MM.1S (cell line): ENCODE measurements at regions not wholly inside any gene's neighbourhood (a gene's known extent, or its start where the extent isn't known, plus 50 kb on each side); places are given as distances from the start of the nearest gene placed in this dataset.
A peak's percentile ranks its signal among the peaks of the same experiment; 100 is the strongest.

Experiments used
- DNase-seq: peaks from one replicate; pipeline ENCODE4 v3.0.0-alpha.2; 2015
- H2AFZ ChIP-seq: fragments of 300-600 bp; sonication (generic); 2 replicates; pipeline ENCODE4 v1.6.0; 2016; ENCODE audit warnings: antibody characterized with exemption, low read length
- H3F3A ChIP-seq: fragments of 300-600 bp; sonication (generic); 2 replicates; pipeline ENCODE4 v1.6.1; 2016; ENCODE audit warnings: mild to moderate bottlenecking, antibody characterized with exemption, low read length, moderate library complexity, mixed read lengths; ENCODE audit not compliant: insufficient read depth
- H3K27ac ChIP-seq: fragments of 300-600 bp; sonication (generic); 2 replicates; pipeline ENCODE4 v1.5.1; 2016; ENCODE audit warnings: mild to moderate bottlenecking, low read length
- H3K27me3 ChIP-seq: fragments of 300-600 bp; sonication (generic); replicated peaks from 2 replicates; pipeline ENCODE4 v1.6.0; 2016; ENCODE audit warnings: low read length; ENCODE audit not compliant: insufficient read depth
- H3K36me3 ChIP-seq: fragments of 300-600 bp; sonication (generic); replicated peaks from 2 replicates; pipeline ENCODE4 v1.6.1; 2016; ENCODE audit warnings: mild to moderate bottlenecking, low read length, mixed read lengths; ENCODE audit not compliant: insufficient read depth
- H3K4me1 ChIP-seq: fragments of 300-600 bp; sonication (generic); 2 replicates; pipeline ENCODE4 v1.6.1; 2016; ENCODE audit warnings: low read length, mixed read lengths
- H3K4me2 ChIP-seq: fragments of 300-600 bp; sonication (generic); 2 replicates; pipeline ENCODE4 v1.6.0; 2016; ENCODE audit warnings: low read depth, low read length
- H3K4me3 ChIP-seq: fragments of 300-600 bp; sonication (generic); 2 replicates; pipeline ENCODE4 v1.5.1; 2016; ENCODE audit warnings: low read length, mixed read lengths
- H3K79me2 ChIP-seq: fragments of 300-600 bp; sonication (generic); 2 replicates; pipeline ENCODE4 v1.6.1; 2016; ENCODE audit warnings: mixed run types, low read length, mixed read lengths
- H3K9ac ChIP-seq: fragments of 300-600 bp; sonication (generic); 2 replicates; pipeline ENCODE4 v1.6.1; 2016; ENCODE audit warnings: low read length, mixed read lengths
- H3K9me2 ChIP-seq: fragments of 300-600 bp; sonication (generic); replicated peaks from 2 replicates; pipeline ENCODE4 v1.6.1; 2016; ENCODE audit warnings: mild to moderate bottlenecking, low read length, mixed read lengths; ENCODE audit not compliant: insufficient read depth
- H3K9me3 ChIP-seq: fragments of 300-600 bp; sonication (generic); replicated peaks from 2 replicates; pipeline ENCODE4 v1.6.1; 2016; ENCODE audit warnings: mild to moderate bottlenecking, low read length, mixed read lengths; ENCODE audit not compliant: insufficient read depth
- H4K20me1 ChIP-seq: fragments of 300-600 bp; sonication (generic); 2 replicates; pipeline ENCODE4 v1.6.1; 2016; ENCODE audit warnings: mild to moderate bottlenecking, low read length, moderate library complexity, mixed read lengths; ENCODE audit not compliant: insufficient read depth
- EZH2 ChIP-seq: fragments of 300-600 bp; sonication (generic); optimal IDR thresholded peaks from 2 replicates; pipeline ENCODE3; 2017; ENCODE audit warnings: low read depth, mild to moderate bottlenecking, antibody characterized with exemption, low read length, mixed read lengths
- EZH2phosphoT487 ChIP-seq: fragments of 300-600 bp; sonication (generic); IDR thresholded peaks from 2 replicates; pipeline ENCODE4 v1.6.1; 2018; ENCODE audit warnings: antibody characterized with exemption, low read length
- TF ChIP-seq, protein P1 (sequence below): fragments of 300-600 bp; sonication (generic); IDR thresholded peaks from 2 replicates; pipeline ENCODE4 v1.5.1; 2016; ENCODE audit warnings: antibody characterized with exemption, low read length, mixed read lengths

DNA sequence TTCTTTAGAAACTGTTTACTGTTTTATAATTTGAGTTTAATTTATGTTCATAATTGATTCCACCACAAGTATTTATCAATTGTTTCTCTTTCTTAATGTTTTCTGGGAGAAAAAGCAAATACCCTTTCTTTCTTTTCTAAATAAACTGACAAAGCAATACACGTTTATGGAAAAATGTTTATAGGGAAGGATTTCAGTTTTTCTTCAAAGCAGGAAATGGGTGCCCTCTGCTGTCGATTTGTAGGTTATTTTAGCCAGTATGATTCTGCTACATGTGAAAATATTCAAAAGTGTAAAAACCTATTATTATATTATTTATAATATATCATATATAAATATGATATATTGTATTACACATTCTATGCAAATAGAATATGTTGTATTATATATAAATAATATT is 921.0 kb upstream of the ROBO1 start:
- Histone ChIP-seq H3K9ac (no peak overlapping the region), H3K9me3 (no peaks in the 10 kb centered on the region), H3K4me3 (no peak overlapping the region), H3K27ac (no peak overlapping the region), H3K9me2 (no peaks in the 10 kb centered on the region), H3K4me2 (no peak overlapping the region), H3K36me3 (no peaks in the 10 kb centered on the region), H3K79me2 (no peaks in the 10 kb centered on the region), H3F3A (no peaks in the 10 kb centered on the region), H3K4me1 (no peaks in the 10 kb centered on the region), H4K20me1 (no peaks in the 10 kb centered on the region), H2AFZ (no peak overlapping the region), H3K27me3 (no peaks in the 10 kb centered on the region)
- peak; percentile 19 for DNase-seq
- no peak for TF ChIP-seq EZH2
- TF ChIP-seq, protein P1, sequence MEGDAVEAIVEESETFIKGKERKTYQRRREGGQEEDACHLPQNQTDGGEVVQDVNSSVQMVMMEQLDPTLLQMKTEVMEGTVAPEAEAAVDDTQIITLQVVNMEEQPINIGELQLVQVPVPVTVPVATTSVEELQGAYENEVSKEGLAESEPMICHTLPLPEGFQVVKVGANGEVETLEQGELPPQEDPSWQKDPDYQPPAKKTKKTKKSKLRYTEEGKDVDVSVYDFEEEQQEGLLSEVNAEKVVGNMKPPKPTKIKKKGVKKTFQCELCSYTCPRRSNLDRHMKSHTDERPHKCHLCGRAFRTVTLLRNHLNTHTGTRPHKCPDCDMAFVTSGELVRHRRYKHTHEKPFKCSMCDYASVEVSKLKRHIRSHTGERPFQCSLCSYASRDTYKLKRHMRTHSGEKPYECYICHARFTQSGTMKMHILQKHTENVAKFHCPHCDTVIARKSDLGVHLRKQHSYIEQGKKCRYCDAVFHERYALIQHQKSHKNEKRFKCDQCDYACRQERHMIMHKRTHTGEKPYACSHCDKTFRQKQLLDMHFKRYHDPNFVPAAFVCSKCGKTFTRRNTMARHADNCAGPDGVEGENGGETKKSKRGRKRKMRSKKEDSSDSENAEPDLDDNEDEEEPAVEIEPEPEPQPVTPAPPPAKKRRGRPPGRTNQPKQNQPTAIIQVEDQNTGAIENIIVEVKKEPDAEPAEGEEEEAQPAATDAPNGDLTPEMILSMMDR, result peak; percentile 14; the same call in 1 of the 2 replicates

DNA sequence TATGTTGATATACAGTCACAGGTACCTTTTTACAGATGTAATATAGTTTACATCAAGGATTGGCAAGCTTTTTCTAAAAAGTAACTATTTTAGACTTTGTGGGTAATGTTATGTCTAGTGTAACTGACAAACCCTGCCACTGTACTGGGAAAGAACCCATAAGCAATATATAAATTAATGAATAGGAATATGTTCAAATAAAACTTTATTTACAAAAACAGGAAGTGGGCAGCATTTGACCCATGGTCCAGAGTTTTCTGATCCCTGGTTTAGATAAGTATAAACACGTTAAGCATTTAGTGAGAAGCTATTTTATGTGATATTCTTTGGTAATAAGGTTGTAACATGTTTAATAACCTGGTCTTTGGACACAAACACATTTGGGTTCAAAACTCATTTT is 915.2 kb upstream of the ROBO1 start:
- Histone ChIP-seq H4K20me1 (no peaks in the 10 kb centered on the region), H3K9me2 (no peaks in the 10 kb centered on the region), H3K4me1 (no peaks in the 10 kb centered on the region), H3K9me3 (no peaks in the 10 kb centered on the region), H3K4me2 (no peak overlapping the region), H3K27ac (no peak overlapping the region), H3K9ac (no peak overlapping the region), H3K4me3 (no peak overlapping the region), H3F3A (no peaks in the 10 kb centered on the region), H3K36me3 (no peaks in the 10 kb centered on the region), H2AFZ (no peak overlapping the region), H3K27me3 (no peaks in the 10 kb centered on the region), H3K79me2 (no peaks in the 10 kb centered on the region)
- no peak for DNase-seq
- TF ChIP-seq EZH2phosphoT487, result no peak
- no peak for TF ChIP-seq EZH2
- TF ChIP-seq, protein P1, result no peak

DNA sequence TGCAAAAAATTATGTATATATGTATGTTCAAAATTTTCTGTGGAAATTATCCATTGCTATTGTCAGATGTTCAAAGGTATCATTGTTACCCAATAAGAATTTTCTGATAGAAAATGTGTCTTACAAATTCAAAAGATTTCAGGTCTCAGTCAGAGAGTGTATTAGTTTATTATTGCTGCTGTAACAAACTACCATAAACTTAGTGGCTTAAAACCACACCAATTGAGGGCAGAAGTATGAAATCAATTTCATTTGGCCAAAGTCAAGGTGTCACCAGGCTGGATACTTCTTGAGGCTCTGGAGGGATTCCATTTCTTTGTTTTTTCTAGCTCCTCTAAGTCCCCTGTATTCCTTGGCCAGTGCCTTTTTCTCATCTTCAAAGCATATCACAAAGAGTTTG is 914.4 kb upstream of the ROBO1 start:
- Histone ChIP-seq H3K9me3 (no peaks in the 10 kb centered on the region), H3F3A (no peaks in the 10 kb centered on the region), H4K20me1 (no peaks in the 10 kb centered on the region), H3K9ac (no peak overlapping the region), H3K79me2 (no peaks in the 10 kb centered on the region), H3K4me3 (no peak overlapping the region), H3K4me2 (no peak overlapping the region), H3K9me2 (no peaks in the 10 kb centered on the region), H3K27ac (no peak overlapping the region), H2AFZ (no peak overlapping the region), H3K4me1 (no peaks in the 10 kb centered on the region), H3K27me3 (no peaks in the 10 kb centered on the region), H3K36me3 (no peaks in the 10 kb centered on the region)
- TF ChIP-seq, protein P1, result no peak
- no peak for TF ChIP-seq EZH2phosphoT487
- no peak for TF ChIP-seq EZH2
- DNase-seq, result no peak
